GM18873 (cell line): ENCODE measurements at regions not wholly inside any gene's neighbourhood (a gene's known extent, or its start where the extent isn't known, plus 50 kb on each side); places are given as distances from the start of the nearest gene placed in this dataset.

Experiments used
- ATAC-seq: cut with Tn5 transposase; IDR thresholded peaks from one replicate; pipeline ENCODE4 v1.9.1; 2021; ENCODE audit warnings: mild to moderate bottlenecking, moderate library complexity, moderate number of reproducible peaks; ENCODE audit not compliant: unreplicated experiment, low FRiP score

DNA sequence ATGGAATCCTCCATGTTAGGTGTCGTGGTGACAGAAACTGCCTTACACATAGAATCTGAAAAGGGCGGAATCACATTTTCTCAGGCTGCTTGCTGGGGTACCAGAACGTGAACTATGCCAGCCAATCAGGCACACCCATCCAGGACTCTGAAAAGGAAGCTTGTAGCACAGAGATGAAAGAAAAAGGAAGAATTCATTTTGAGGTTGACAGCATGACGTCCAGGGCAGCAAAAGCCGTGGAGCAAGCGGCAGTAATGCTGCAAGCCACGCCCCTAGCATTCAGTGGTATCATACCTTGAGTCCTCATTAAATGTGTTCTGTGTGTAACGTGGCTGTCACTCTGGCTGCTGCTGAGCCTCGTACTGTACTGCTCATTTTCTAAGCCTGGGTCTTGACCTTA lies 304.0 kb downstream of the DYSF start:
- no peak for ATAC-seq

DNA sequence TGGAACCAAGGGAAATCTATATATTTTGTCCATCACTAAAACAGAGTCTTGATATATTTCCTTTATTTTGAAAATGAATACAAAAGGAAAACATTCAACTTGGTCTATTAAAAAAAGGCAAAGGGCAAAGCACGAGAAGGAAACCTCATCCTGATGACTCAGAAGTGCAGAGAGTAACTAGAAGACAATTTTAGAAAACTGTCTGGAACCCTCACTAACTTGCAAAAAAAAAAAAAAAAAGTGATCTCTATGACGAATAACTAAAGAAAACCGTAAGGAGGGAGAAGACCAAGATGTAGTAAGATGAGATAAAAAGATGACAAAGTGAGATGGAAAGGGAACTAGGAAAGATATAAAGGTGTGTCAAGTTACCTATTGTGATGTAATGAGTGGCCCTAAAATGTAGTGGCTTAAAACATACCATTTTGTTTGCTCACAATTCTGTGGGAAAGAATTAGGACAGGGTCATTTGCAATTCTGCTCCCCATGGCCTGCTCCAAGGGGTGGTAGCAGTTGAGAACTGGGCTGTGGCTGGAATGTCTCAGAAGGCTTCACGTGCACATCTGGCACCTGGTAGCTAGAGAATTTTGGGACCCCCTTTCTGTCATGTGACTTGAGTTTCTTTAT lies 303.0 kb downstream of the DYSF start:
- no peak for ATAC-seq

GRCh38 chr2:71751590-71751989 lies 298.2 kb downstream of the DYSF start:
- ATAC-seq = no peak

GRCh38 chr2:71749671-71750101 lies 296.3 kb downstream of the DYSF start:
- no peak for ATAC-seq

DNA sequence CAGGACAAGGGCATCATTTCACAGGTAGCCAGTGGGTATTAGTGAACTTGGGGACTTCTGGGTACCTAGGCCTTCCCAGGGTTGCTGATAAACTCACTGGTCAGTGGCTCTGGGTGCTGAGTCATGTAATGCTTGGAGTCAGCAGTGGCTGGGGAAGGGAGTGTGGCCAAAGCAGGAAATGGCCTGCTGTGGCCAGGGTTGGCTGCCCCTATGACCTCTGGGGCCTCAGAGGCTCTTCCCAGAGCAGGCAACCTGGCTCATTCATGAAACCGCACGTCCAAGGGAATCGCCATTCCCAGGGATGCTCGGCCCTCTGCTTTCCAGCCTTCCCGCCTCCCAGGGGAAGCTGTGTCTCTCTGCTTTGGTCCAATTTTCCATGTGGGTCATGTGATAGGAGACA lies 294.9 kb downstream of the DYSF start:
- ATAC-seq = no peak

DNA sequence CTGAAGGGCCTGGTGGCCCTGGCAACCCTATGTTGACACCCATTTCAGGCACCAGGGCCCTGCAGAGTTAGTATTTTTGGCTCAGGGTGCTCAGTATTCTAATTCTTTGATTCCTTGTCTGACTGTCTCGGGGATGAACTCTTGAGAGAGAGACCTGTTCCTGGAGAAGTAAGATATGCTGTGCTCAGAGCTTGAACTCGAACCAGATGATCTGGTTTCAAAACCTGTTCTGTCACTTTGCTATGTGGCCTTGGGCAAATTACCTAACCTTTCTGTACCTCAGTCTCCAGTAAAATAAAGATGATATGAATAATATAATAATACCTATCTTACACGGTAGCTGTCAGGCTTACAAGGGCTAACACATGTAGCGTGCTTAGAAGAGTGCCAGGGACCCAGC lies 294.2 kb downstream of the DYSF start:
- no peak for ATAC-seq

DNA sequence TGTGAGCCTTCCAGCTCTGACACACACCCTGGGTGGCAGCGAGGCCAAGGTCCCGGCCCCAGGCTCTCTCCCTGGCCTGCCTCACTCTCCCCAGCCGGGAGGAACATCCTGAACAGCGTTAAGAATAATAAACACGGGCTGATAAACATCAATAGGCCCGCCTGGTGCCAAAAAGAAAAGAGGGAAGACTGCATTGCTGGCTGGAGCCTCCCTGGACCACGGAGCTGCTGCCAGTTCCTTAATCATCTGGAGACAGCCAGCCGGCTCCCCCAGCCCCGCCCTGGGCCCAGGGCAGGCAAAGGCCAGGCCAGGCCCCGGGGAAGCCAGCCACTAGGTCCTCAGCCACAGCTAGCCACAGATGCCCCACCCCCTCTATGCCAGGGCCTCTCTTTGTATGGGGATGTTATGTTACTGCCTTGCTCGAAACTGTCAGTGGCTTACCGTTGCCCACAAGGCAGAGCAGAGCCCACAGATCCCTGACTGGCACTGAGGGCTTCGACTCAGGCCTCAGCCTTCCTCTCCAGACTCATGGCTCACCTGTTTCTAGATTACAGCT lies 293.7 kb downstream of the DYSF start:
- no peak for ATAC-seq

- ATAC-seq = no peak
Observed at GRCh38 chr2:71744781-71745180, 291.4 kb downstream of the DYSF start.

DNA sequence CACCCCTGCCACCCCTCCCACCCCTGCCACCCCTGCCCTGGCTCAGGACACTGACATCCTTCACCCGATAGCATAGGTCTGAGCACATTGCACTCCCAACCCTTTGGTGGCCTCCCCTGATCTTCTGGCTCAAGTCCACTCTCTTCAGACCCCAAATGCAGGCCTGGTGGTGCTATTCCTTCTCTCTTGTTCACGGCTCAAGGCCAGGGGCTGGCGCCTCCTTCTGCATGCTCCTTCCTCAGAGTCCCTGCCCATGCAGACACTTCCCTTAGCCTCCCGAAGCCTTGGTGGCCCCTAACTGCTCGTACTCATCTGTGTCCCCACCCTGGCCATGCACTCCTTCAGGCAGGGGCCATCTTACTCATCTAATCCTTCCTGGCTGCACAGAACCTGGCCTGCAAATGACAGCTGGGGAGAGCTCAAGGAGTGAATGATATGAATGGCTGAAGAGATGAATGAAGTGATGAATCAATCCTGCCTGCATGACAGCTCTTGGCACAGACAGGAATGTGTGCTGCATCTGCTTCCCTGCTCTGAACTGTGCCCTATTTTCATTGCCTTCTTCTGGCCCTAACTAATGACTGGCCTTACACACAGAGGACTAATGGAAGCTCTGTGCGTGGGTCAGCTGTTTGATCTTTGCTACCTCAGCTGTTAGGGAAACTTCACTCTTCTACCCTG lies 290.8 kb downstream of the DYSF start:
- no peak for ATAC-seq

- no peak for ATAC-seq
Observed at GRCh38 chr2:71742953-71743601, 289.7 kb downstream of the DYSF start.

GRCh38 chr2:71736986-71737385 lies 283.6 kb downstream of the DYSF start:
- ATAC-seq = no peak

- no peak for ATAC-seq
Observed at GRCh38 chr2:71736091-71736861, 282.9 kb downstream of the DYSF start.
